Activated CD8-positive, alpha-beta T cell treated with anti-CD3 and anti-CD28 coated beads, Interleukin-2, amount 10 ng/mL, durations not matched to agents 7 days and 5 days (primary cell): ENCODE measurements at regions not wholly inside any gene's neighbourhood (a gene's known extent, or its start where the extent isn't known, plus 50 kb on each side); places are given as distances from the start of the nearest gene placed in this dataset.

ENCODE experiments used
- ATAC-seq: fragments of 150-1000 bp; cut with Tn5 transposase; one replicate; pipeline ENCODE4 v1.10.0; 2021; ENCODE audit warnings: moderate library complexity
- CTCF ChIA-PET: fragments of 350-600 bp; sonication (Branson Sonifier 250); formaldehyde crosslinking; loops from one replicate; lab custom pipeline; 2021; ENCODE audit warnings: antibody characterized with exemption; lab: Charles Lee
- POLR2A ChIA-PET: fragments of 350-600 bp; sonication (Branson Sonifier 250); formaldehyde crosslinking; loops from one replicate; lab custom pipeline; 2021; ENCODE audit warnings: antibody characterized with exemption; lab: Charles Lee
- DNase-seq: peaks from one replicate; pipeline ENCODE4 v3.0.0-alpha.2; 2020
- H3K27ac Mint-ChIP-seq: one replicate; pipeline ENCODE4 v1.8.0; 2021; ENCODE audit warnings: mild to moderate bottlenecking, mixed read lengths
- H3K27me3 Mint-ChIP-seq: one replicate; pipeline ENCODE4 v1.8.0; 2021; ENCODE audit warnings: low read depth, mixed read lengths
- H3K36me3 Mint-ChIP-seq: one replicate; pipeline ENCODE4 v1.8.0; 2021; ENCODE audit warnings: low read depth, mixed read lengths
- H3K4me1 Mint-ChIP-seq: one replicate; pipeline ENCODE4 v1.8.0; 2021; ENCODE audit warnings: low read depth, mixed read lengths
- H3K4me3 Mint-ChIP-seq: one replicate; pipeline ENCODE4 v1.8.0; 2021; ENCODE audit warnings: mild to moderate bottlenecking, mixed read lengths
- H3K9me3 Mint-ChIP-seq: one replicate; pipeline ENCODE4 v1.8.0; 2022; ENCODE audit warnings: mixed read lengths; ENCODE audit not compliant: insufficient read depth

DNA sequence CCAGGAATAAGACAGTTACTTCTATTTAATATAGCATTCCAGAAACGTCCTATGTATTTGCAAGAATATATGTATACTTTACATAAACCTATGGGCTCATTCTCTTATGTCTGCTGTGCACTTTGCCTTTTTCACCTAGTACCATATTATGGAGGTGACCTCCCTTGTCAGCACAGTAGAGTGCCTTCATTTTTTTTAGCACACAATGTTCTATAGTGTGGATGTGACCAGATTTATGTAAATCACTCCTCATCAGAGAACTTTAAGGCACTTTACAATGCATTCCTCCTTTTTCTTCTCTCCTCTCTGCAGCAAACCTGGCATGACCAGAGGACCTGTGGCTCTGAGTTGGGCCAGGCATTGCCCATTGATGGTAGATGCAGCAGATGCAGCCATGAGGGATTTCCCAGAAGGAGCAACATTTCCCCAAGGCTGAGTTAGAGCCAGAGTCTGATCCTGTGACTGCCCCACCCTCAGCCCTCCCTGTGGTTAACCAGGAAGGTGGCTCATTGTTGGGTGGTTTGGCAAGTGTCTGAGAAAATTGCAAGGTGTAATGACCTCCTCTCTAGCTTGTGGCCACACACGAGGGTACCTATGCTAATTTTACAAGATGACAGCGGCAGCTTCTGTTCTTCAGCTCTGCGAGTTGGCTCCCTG is 76.5 kb upstream of the DLX2 start:
- DNase-seq = peak; percentile 47
- Mint-ChIP-seq H3K9me3 (peaks cover 6% of the 10 kb centered on the region), H3K27me3 (no peaks in the 10 kb centered on the region), H3K4me3 (no peak overlapping the region), H3K36me3 (no peaks in the 10 kb centered on the region), H3K27ac (no peak overlapping the region), H3K4me1 (peaks cover 23% of the 10 kb centered on the region)
- ChIA-PET POLR2A (no interaction called here), CTCF (interaction anchor here (1.3 to 3.1 kb wide), 3 partner anchors 52 to 282 kb away, joined by 6 to 15 read pairs (median 11); no protein-coding TSS in a partner anchor)
- ATAC-seq = peak; percentile 64

DNA sequence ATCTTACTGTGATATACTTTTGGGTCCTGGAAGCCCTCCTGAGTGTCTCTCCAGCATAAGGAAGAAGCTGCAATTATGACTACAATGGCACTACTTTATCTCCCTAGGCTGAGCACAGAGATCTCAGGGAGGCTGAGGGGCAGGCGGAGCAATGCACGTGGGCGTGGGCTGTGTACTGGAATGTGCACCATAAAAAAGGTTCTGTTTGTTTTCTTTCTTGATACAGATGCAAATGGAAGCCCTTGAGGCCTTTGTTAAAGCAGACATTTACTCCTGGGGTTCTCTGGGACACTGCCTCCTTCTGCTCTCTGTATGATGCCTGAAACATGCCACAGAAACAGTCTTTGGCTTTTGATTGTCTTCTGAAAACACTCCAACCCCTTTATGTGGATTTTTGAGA is 79.1 kb upstream of the DLX2 start:
- ChIA-PET CTCF (interaction anchor here (3.1 kb wide), 1 partner anchor 280 kb away, joined by 15 read pairs; no protein-coding TSS in a partner anchor), POLR2A (no interaction called here)
- ATAC-seq = no peak
- Mint-ChIP-seq H3K27me3 (no peaks in the 10 kb centered on the region), H3K9me3 (peaks cover 12% of the 10 kb centered on the region), H3K27ac (no peak overlapping the region), H3K4me3 (no peak overlapping the region), H3K4me1 (peaks cover 23% of the 10 kb centered on the region), H3K36me3 (no peaks in the 10 kb centered on the region)
- no peak for DNase-seq

DNA sequence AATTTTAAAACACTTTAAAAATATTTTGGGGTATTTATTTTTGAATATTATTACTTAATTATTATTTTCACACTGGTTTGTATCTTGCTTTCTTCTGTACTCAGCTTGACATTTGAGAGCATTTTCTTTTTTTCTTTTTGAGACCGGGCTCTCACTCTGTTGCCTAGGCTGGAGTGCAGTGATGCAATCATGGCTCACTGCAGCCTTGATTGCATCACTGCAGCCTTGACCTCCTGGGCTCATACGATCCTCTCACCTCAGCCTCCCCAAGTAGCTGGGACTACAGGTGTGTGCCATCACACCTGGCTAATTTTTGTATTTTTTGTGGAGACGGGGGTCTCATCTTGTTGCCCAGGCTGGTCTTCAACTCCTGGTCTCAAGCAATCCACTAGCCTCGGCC is 79.9 kb upstream of the DLX2 start:
- Mint-ChIP-seq H3K27me3 (no peaks in the 10 kb centered on the region), H3K4me3 (no peak overlapping the region), H3K27ac (no peak overlapping the region), H3K36me3 (no peaks in the 10 kb centered on the region), H3K9me3 (peaks cover 12% of the 10 kb centered on the region), H3K4me1 (peaks cover 23% of the 10 kb centered on the region)
- CTCF ChIA-PET = no interaction called here
- ATAC-seq (no peak), DNase-seq (no peak)
- POLR2A ChIA-PET = no interaction called here

DNA sequence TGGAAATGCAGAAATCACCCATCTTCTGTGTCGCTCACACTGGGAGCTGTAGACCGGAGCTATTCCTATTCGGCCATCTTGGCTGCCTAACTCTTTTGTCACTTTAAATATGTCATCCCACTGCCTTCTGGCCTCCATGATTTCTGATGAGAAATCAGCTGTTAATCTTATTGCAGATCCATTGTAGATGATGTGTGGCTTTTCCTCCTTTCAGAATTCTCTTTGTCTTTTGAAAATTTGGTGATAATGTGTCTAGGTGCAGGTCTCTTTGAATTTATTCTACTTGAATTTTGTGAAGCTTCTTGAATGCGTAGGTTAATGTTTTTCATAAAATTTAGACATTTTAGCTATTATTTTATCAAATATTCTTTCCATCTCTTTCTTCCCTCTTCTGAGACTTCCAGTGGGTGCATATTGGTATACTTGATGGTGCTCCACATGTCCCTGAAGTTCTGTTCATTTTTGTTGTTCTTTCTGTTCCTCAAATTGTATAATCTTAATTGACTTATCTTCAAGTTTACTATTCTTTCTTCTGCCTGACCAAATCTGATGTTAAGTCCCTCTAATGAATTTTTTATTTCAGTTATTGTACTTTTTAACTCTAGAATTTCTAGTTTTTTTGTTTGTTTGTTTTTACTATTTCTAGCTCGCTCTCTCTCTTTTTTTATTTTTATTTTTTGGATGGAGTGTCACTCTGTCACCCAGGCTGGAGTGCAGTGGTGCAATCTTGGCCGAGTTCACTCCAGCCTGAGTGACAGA is 90.8 kb upstream of the DLX2 start:
- CTCF ChIA-PET = no interaction called here
- DNase-seq (no peak), ATAC-seq (no peak)
- peaks cover 8% of the 10 kb centered on the region for H3K36me3 Mint-ChIP-seq
- H3K4me1 Mint-ChIP-seq = peaks cover 9% of the 10 kb centered on the region
- H3K27me3 Mint-ChIP-seq = peaks cover 14% of the 10 kb centered on the region
- no peak overlapping the region for H3K27ac Mint-ChIP-seq
- H3K4me3 Mint-ChIP-seq = no peak overlapping the region
- POLR2A ChIA-PET = no interaction called here
- peaks cover 32% of the 10 kb centered on the region for H3K9me3 Mint-ChIP-seq

DNA sequence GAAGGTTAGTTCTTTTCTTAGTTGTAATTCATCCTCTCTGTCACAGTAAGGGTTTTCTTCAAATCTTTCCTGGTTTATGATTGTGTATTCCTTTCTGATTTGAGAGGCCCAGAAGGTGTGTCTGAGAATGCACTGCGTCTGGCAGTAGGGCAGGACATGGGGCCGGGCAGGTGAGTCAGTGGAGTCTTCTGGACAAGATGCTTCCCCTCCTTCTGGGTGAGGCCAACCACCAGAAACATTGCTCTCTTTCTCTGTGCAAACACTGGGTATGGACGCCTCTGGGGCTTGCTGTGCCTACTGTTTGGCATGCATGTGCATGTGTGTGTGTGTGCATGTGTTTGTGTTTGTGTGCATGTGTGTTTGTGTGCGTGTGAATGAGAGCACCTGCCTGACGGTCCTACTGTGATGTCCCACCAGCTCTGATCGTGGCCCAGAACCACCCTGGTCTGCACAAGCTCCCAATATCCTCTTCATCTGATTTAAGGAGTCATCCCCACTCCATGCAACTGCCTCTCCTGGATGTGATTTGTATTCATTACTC is 93.2 kb upstream of the DLX2 start:
- no peak for DNase-seq
- peaks cover 14% of the 10 kb centered on the region for H3K27me3 Mint-ChIP-seq
- peaks cover 9% of the 10 kb centered on the region for H3K4me1 Mint-ChIP-seq
- no peak overlapping the region for H3K27ac Mint-ChIP-seq
- H3K9me3 Mint-ChIP-seq = peaks cover 40% of the 10 kb centered on the region
- ATAC-seq = no peak
- POLR2A ChIA-PET = no interaction called here
- CTCF ChIA-PET = no interaction called here
- H3K4me3 Mint-ChIP-seq = no peak overlapping the region
- peaks cover 10% of the 10 kb centered on the region for H3K36me3 Mint-ChIP-seq

DNA sequence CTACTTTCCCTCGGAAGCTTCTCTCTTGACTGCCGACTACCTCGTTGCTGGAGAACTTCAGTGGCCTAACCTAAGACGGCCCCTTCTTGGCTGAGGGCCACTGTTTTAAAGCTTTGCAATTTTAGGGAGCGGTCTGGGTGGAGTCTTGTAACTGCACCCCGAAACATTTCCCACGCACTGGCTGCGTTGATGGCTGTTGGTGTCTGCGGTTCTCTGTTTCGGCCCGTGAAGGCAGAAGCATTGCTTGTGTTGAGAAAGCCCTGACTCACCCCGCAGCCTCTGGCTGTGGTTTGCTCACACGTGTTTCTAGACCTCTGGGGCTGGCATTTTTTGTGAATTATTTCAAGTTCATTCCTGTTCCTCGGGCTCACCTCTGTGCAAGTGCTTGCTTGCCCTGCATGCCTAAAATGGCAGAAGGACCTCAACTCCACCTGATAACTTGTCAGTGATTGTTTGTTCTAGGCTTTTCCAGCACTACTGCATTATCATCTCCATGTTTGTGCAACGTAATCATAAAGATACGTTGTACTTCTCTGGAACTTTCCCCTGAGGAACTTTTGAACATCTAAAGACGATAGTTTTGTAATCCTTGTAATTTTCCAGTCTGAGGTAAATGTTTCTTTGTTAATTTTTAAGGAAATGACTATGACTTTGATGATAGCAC is 94.2 kb upstream of the DLX2 start:
- Mint-ChIP-seq H3K36me3 (peaks cover 10% of the 10 kb centered on the region), H3K9me3 (peaks cover 40% of the 10 kb centered on the region), H3K27me3 (peaks cover 20% of the 10 kb centered on the region), H3K27ac (no peak overlapping the region), H3K4me3 (no peak overlapping the region), H3K4me1 (peaks cover 9% of the 10 kb centered on the region)
- ChIA-PET CTCF (no interaction called here), POLR2A (no interaction called here)
- DNase-seq = no peak
- ATAC-seq = no peak

DNA sequence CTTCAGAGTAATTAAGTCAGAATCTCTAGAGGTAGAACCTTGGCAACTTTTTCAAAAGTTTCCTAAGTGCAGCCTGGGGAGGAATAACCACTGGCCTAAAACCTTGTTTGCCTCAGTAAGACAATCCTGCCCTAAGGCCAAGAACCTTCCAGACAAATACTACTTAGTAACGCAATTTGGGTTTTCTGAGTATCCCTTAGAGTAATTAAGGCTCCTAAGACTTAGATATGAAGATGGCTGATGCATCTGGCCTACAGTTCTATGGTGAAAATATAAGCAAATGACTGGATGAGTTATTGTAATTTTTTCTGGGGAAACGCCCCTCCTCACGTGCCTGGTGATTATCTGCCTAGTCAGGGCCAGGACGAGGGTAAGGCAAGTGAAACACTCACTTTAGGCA is 95.7 kb upstream of the DLX2 start:
- H3K27ac Mint-ChIP-seq = no peak overlapping the region
- ChIA-PET POLR2A (no interaction called here), CTCF (interaction anchor here (1.8 kb wide), 1 partner anchor 264 kb away, joined by 8 read pairs; no protein-coding TSS in a partner anchor)
- H3K4me1 Mint-ChIP-seq = peaks cover 9% of the 10 kb centered on the region
- peaks cover 7% of the 10 kb centered on the region for H3K36me3 Mint-ChIP-seq
- DNase-seq (no peak), ATAC-seq (no peak)
- H3K27me3 Mint-ChIP-seq = peaks cover 20% of the 10 kb centered on the region
- peaks cover 36% of the 10 kb centered on the region for H3K9me3 Mint-ChIP-seq
- no peak overlapping the region for H3K4me3 Mint-ChIP-seq

DNA sequence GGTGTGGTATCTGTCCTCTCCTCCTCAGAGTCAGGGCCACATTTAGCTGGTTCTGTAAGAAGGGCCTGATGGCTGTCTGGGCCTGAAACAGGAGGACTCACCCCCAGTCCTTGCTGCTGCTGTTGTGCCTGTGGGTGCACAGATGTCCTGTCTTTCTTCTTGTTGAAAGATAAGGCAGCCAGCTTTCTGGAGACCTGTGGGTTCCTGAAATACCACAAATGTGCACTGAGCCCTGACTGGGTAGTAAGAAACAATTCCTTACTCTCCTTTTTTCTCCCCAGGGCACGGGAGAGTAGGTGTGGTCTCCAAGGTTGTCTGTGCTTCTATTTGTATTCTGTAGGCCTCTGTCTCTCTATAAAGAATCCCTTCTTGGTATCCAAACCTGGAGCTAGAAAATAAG is 96.2 kb upstream of the DLX2 start:
- peaks cover 20% of the 10 kb centered on the region for H3K27me3 Mint-ChIP-seq
- H3K9me3 Mint-ChIP-seq = peaks cover 31% of the 10 kb centered on the region
- H3K4me1 Mint-ChIP-seq = peaks cover 9% of the 10 kb centered on the region
- ATAC-seq (no peak), DNase-seq (no peak)
- H3K4me3 Mint-ChIP-seq = no peak overlapping the region
- no peak overlapping the region for H3K27ac Mint-ChIP-seq
- POLR2A ChIA-PET = no interaction called here
- H3K36me3 Mint-ChIP-seq = peaks cover 5% of the 10 kb centered on the region
- CTCF ChIA-PET = interaction anchor here (1.8 kb wide), 1 partner anchor 263 kb away, joined by 8 read pairs; no protein-coding TSS in a partner anchor

DNA sequence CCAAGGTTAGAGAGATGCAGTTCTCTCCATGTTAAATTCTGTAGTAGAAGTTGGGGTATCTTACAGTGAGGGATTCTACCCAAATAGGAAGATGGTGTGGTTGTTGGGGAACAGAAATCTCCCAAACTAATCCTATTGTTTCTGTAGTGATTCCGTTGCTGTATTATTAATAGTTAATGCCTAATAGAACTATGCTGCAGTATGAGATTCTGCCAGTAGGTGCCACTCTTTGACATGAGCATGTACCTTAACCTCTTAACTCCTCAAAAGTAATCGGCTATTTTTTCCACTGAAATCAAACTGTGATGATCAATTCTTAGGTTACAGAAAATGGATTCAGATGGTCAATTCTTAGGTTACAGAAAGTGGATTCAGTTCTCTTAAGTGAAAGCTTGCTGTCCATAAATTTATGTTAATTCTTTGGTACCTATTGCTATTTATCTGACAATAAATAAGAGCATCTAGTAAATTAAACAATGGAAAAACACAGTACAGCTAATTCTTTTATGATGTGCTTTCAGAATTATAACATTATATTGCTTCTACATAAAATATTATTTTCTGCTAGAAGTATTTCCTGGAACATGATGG is 97.9 kb upstream of the DLX2 start:
- Mint-ChIP-seq H3K36me3 (peaks cover 2% of the 10 kb centered on the region), H3K4me1 (peaks cover 9% of the 10 kb centered on the region), H3K4me3 (no peak overlapping the region), H3K9me3 (peaks cover 22% of the 10 kb centered on the region), H3K27ac (no peak overlapping the region), H3K27me3 (peaks cover 22% of the 10 kb centered on the region)
- ChIA-PET CTCF (interaction anchor here (0.7 to 2.6 kb wide), 6 partner anchors 9 to 266 kb away, joined by 3 to 24 read pairs (median 3); no protein-coding TSS in a partner anchor), POLR2A (no interaction called here)
- DNase-seq = peak; percentile 40
- no peak for ATAC-seq

DNA sequence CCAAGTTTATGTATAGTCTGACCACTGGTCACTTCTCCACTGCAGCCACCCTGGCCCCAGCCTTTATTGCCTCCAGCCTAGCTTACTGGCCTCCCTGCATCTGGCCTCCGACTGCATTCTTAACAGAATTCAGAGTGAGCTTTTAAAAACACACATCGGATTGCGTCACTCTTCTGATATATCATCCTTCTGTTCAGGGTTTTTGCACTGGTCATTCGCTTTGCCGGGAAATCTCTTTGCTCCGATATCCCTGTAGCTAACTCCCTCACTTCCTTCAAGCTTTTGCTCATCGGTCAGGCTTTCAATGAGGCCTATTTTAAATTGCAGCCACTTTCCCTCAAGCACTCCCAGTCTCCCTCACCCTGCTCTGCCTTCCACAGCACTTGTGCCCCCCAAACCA is 101.6 kb upstream of the DLX2 start:
- Mint-ChIP-seq H3K36me3 (peaks cover 2% of the 10 kb centered on the region), H3K4me3 (no peak overlapping the region), H3K9me3 (peaks cover 5% of the 10 kb centered on the region), H3K4me1 (no peaks in the 10 kb centered on the region), H3K27ac (no peak overlapping the region), H3K27me3 (peaks cover 12% of the 10 kb centered on the region)
- ChIA-PET CTCF (interaction anchor here (1.6 kb wide), 1 partner anchor 257 kb away, joined by 6 read pairs; no protein-coding TSS in a partner anchor), POLR2A (interaction anchor here (1.0 kb wide), 1 partner anchor 72 kb away, joined by 3 read pairs; no protein-coding TSS in a partner anchor)
- no peak for DNase-seq
- no peak for ATAC-seq

DNA sequence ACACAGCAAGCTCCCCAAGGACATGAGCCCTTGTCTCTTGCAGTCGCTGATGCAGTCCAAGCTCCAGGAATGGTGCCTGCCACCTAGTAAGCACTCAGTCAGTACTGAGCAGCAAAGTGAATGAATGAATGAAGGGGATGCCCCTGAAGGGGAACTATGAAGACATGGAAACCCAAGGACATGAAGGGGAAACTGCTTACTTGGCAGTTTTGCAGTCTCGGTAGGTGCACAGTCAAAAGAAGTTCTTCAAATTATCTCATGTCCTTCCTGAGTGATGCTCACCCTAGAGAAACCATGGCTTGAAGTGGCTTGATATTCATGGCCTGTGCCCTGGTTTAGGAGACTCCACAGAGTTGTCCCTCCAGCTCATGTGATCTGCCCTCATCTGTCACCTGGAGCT is 102.1 kb upstream of the DLX2 start:
- no peaks in the 10 kb centered on the region for H3K4me1 Mint-ChIP-seq
- peaks cover 2% of the 10 kb centered on the region for H3K9me3 Mint-ChIP-seq
- no peak overlapping the region for H3K4me3 Mint-ChIP-seq
- no peak overlapping the region for H3K27ac Mint-ChIP-seq
- ATAC-seq = no peak
- H3K36me3 Mint-ChIP-seq = peaks cover 2% of the 10 kb centered on the region
- ChIA-PET POLR2A (interaction anchor here (1.0 kb wide), 1 partner anchor 73 kb away, joined by 3 read pairs; no protein-coding TSS in a partner anchor), CTCF (no interaction called here)
- peaks cover 12% of the 10 kb centered on the region for H3K27me3 Mint-ChIP-seq
- no peak for DNase-seq
